ENCODE measurements at regions not wholly inside any gene's neighbourhood (a gene's known extent, or its start where the extent isn't known, plus 50 kb on each side); places are given as distances from the start of the nearest gene placed in this dataset.

- H3K27me3 ChIP-seq (ENCODE audit: control insufficient read depth in 1 of 2, insufficient read depth in 1 of 2, low read length in 2 of 2): peaks cover 2 to 7% of the 10 kb centered on the region in 2 experiments
- no peak overlapping the region for H3K4me2 ChIP-seq (ENCODE audit: low read length, poor library complexity, severe bottlenecking)
- H2AFZ ChIP-seq (ENCODE audit: low read depth, low read length): no peak overlapping the region
- no peak overlapping the region for H2BK15ac ChIP-seq (ENCODE audit: low read depth, poor library complexity, severe bottlenecking)
- no peak overlapping the region for H3K9ac ChIP-seq (ENCODE audit: low read length)
- H3K36me3 ChIP-seq (ENCODE audit: control insufficient read depth in 1 of 2, insufficient read depth in 2 of 2, low read depth in 1 of 2, low read length in 2 of 2): no peaks in the 10 kb centered on the region
- no peak overlapping the region for H2BK5ac ChIP-seq (ENCODE audit: low read depth, low read length, poor library complexity, severe bottlenecking)
- no peak overlapping the region for H4K91ac ChIP-seq (ENCODE audit: low read length)
- H3K4me1 ChIP-seq (ENCODE audit: control insufficient read depth, insufficient read depth, low read depth, low read length): no peaks in the 10 kb centered on the region
- H3K14ac ChIP-seq (ENCODE audit: low read length in 2 of 2): no peak overlapping the region
- H3K79me1 ChIP-seq (replicated peaks; ENCODE audit: low read length, poor library complexity, severe bottlenecking): no peaks in the 10 kb centered on the region
- no peak overlapping the region for H2BK120ac ChIP-seq (ENCODE audit: low read depth, low read length)
- H3K27ac ChIP-seq (ENCODE audit: low read length, poor library complexity, severe bottlenecking): no peak overlapping the region
- H3K18ac ChIP-seq (ENCODE audit: low read depth in 1 of 2, low read length in 2 of 2): no peak overlapping the region
- no peak overlapping the region for H2AK5ac ChIP-seq (ENCODE audit: low read length, severe bottlenecking)
- WGBS: 75% methylated on average over 10 of the region's 11 CpGs
- no peak overlapping the region for H3K4ac ChIP-seq (ENCODE audit: low read depth in 1 of 2, low read length in 2 of 2)
- no peak overlapping the region for H3K4me3 ChIP-seq (ENCODE audit: insufficient read depth in 1 of 2, low read depth in 1 of 2, low read length in 2 of 2)
- H3K9me3 ChIP-seq (ENCODE audit: control insufficient read depth, low read length): no peaks in the 10 kb centered on the region
- H2BK12ac ChIP-seq (ENCODE audit: low read length in 2 of 2): no peak overlapping the region
- no peak overlapping the region for H4K8ac ChIP-seq (ENCODE audit: low read length)
- no peak overlapping the region for H3K23ac ChIP-seq (ENCODE audit: low read length in 2 of 2)
- DNase-seq: no peak
Observed at GRCh38 chr6:156391061-156391672, 386.0 kb upstream of the ARID1B start.

GRCh38 chr6:156390621-156391020, 386.6 kb upstream of the ARID1B start:
- Histone ChIP-seq H3K23ac (ENCODE audit: low read length in 2 of 2) (no peak overlapping the region), H3K9me3 (ENCODE audit: control insufficient read depth, low read length) (no peaks in the 10 kb centered on the region), H3K4ac (ENCODE audit: low read depth in 1 of 2, low read length in 2 of 2) (no peak overlapping the region), H2AK5ac (ENCODE audit: low read length, severe bottlenecking) (no peak overlapping the region), H2BK15ac (ENCODE audit: low read depth, poor library complexity, severe bottlenecking) (no peak overlapping the region), H3K18ac (ENCODE audit: low read depth in 1 of 2, low read length in 2 of 2) (no peak overlapping the region), H2BK5ac (ENCODE audit: low read depth, low read length, poor library complexity, severe bottlenecking) (no peak overlapping the region), H3K9ac (ENCODE audit: low read length) (no peak overlapping the region), H3K27ac (ENCODE audit: low read length, poor library complexity, severe bottlenecking) (no peak overlapping the region), H3K4me1 (ENCODE audit: control insufficient read depth, insufficient read depth, low read depth, low read length) (no peaks in the 10 kb centered on the region), H3K4me2 (ENCODE audit: low read length, poor library complexity, severe bottlenecking) (no peak overlapping the region), H3K14ac (ENCODE audit: low read length in 2 of 2) (no peak overlapping the region), H2BK120ac (ENCODE audit: low read depth, low read length) (no peak overlapping the region), H2AFZ (ENCODE audit: low read depth, low read length) (no peak overlapping the region), H4K91ac (ENCODE audit: low read length) (no peak overlapping the region), H4K8ac (ENCODE audit: low read length) (no peak overlapping the region), H3K4me3 (ENCODE audit: insufficient read depth in 1 of 2, low read depth in 1 of 2, low read length in 2 of 2) (no peak overlapping the region), H2BK12ac (ENCODE audit: low read length in 2 of 2) (no peak overlapping the region), H3K27me3 (ENCODE audit: control insufficient read depth in 1 of 2, insufficient read depth in 1 of 2, low read length in 2 of 2) (peaks cover 0 to 1% of the 10 kb centered on the region in 2 experiments), H3K79me1 (replicated peaks; ENCODE audit: low read length, poor library complexity, severe bottlenecking) (no peaks in the 10 kb centered on the region), H3K36me3 (ENCODE audit: control insufficient read depth in 1 of 2, insufficient read depth in 2 of 2, low read depth in 1 of 2, low read length in 2 of 2) (no peaks in the 10 kb centered on the region)
- no peak for DNase-seq
- 88% methylated on average over 3 of the region's 3 CpGs for WGBS

GRCh38 chr6:156389296-156389695, 387.9 kb upstream of the ARID1B start:
- no peak overlapping the region for H2BK15ac ChIP-seq (ENCODE audit: low read depth, poor library complexity, severe bottlenecking)
- no peak for DNase-seq
- H2AK5ac ChIP-seq (ENCODE audit: low read length, severe bottlenecking): no peak overlapping the region
- H3K23ac ChIP-seq (ENCODE audit: low read length in 2 of 2): no peak overlapping the region
- no peak overlapping the region for H3K18ac ChIP-seq (ENCODE audit: low read depth in 1 of 2, low read length in 2 of 2)
- no peaks in the 10 kb centered on the region for H3K27me3 ChIP-seq (ENCODE audit: control insufficient read depth in 1 of 2, insufficient read depth in 1 of 2, low read length in 2 of 2)
- H3K4me1 ChIP-seq (ENCODE audit: control insufficient read depth, insufficient read depth, low read depth, low read length): no peaks in the 10 kb centered on the region
- no peak overlapping the region for H3K4ac ChIP-seq (ENCODE audit: low read depth in 1 of 2, low read length in 2 of 2)
- no peak overlapping the region for H3K4me2 ChIP-seq (ENCODE audit: low read length, poor library complexity, severe bottlenecking)
- H2BK5ac ChIP-seq (ENCODE audit: low read depth, low read length, poor library complexity, severe bottlenecking): no peak overlapping the region
- H3K9me3 ChIP-seq (ENCODE audit: control insufficient read depth, low read length): no peaks in the 10 kb centered on the region
- no peaks in the 10 kb centered on the region for H3K79me1 ChIP-seq (replicated peaks; ENCODE audit: low read length, poor library complexity, severe bottlenecking)
- no peak overlapping the region for H3K4me3 ChIP-seq (ENCODE audit: insufficient read depth in 1 of 2, low read depth in 1 of 2, low read length in 2 of 2)
- no peak overlapping the region for H2BK12ac ChIP-seq (ENCODE audit: low read length in 2 of 2)
- H3K27ac ChIP-seq (ENCODE audit: low read length, poor library complexity, severe bottlenecking): no peak overlapping the region
- H3K36me3 ChIP-seq (ENCODE audit: control insufficient read depth in 1 of 2, insufficient read depth in 2 of 2, low read depth in 1 of 2, low read length in 2 of 2): no peaks in the 10 kb centered on the region
- H4K91ac ChIP-seq (ENCODE audit: low read length): no peak overlapping the region
- no peak overlapping the region for H4K8ac ChIP-seq (ENCODE audit: low read length)
- no peak overlapping the region for H2AFZ ChIP-seq (ENCODE audit: low read depth, low read length)
- no peak overlapping the region for H3K14ac ChIP-seq (ENCODE audit: low read length in 2 of 2)
- 83% methylated on average over 10 of the region's 10 CpGs for WGBS
- H2BK120ac ChIP-seq (ENCODE audit: low read depth, low read length): no peak overlapping the region
- H3K9ac ChIP-seq (ENCODE audit: low read length): no peak overlapping the region

GRCh38 chr6:156387472-156387871, 389.7 kb upstream of the ARID1B start:
- H3K36me3 ChIP-seq (ENCODE audit: control insufficient read depth in 1 of 2, insufficient read depth in 2 of 2, low read depth in 1 of 2, low read length in 2 of 2): no peaks in the 10 kb centered on the region
- no peak for DNase-seq
- H2BK15ac ChIP-seq (ENCODE audit: low read depth, poor library complexity, severe bottlenecking): no peak overlapping the region
- H2BK12ac ChIP-seq (ENCODE audit: low read length in 2 of 2): no peak overlapping the region
- no peak overlapping the region for H3K18ac ChIP-seq (ENCODE audit: low read depth in 1 of 2, low read length in 2 of 2)
- H3K9me3 ChIP-seq (ENCODE audit: control insufficient read depth, low read length): no peaks in the 10 kb centered on the region
- no peak overlapping the region for H3K4me3 ChIP-seq (ENCODE audit: insufficient read depth in 1 of 2, low read depth in 1 of 2, low read length in 2 of 2)
- no peak overlapping the region for H3K4me2 ChIP-seq (ENCODE audit: low read length, poor library complexity, severe bottlenecking)
- H4K91ac ChIP-seq (ENCODE audit: low read length): no peak overlapping the region
- no peak overlapping the region for H2AFZ ChIP-seq (ENCODE audit: low read depth, low read length)
- no peak overlapping the region for H2BK120ac ChIP-seq (ENCODE audit: low read depth, low read length)
- no peak overlapping the region for H3K9ac ChIP-seq (ENCODE audit: low read length)
- H4K8ac ChIP-seq (ENCODE audit: low read length): no peak overlapping the region
- no peaks in the 10 kb centered on the region for H3K27me3 ChIP-seq (ENCODE audit: control insufficient read depth in 1 of 2, insufficient read depth in 1 of 2, low read length in 2 of 2)
- no peak overlapping the region for H3K4ac ChIP-seq (ENCODE audit: low read depth in 1 of 2, low read length in 2 of 2)
- H3K79me1 ChIP-seq (replicated peaks; ENCODE audit: low read length, poor library complexity, severe bottlenecking): no peaks in the 10 kb centered on the region
- H2AK5ac ChIP-seq (ENCODE audit: low read length, severe bottlenecking): no peak overlapping the region
- H2BK5ac ChIP-seq (ENCODE audit: low read depth, low read length, poor library complexity, severe bottlenecking): no peak overlapping the region
- no peak overlapping the region for H3K23ac ChIP-seq (ENCODE audit: low read length in 2 of 2)
- no peaks in the 10 kb centered on the region for H3K4me1 ChIP-seq (ENCODE audit: control insufficient read depth, insufficient read depth, low read depth, low read length)
- 58% methylated on average over 1 of the region's 4 CpGs for WGBS
- H3K27ac ChIP-seq (ENCODE audit: low read length, poor library complexity, severe bottlenecking): no peak overlapping the region
- H3K14ac ChIP-seq (ENCODE audit: low read length in 2 of 2): no peak overlapping the region
